Breast epithelium (tissue), 3 donors: ENCODE measurements at regions not wholly inside any gene's neighbourhood (a gene's known extent, or its start where the extent isn't known, plus 50 kb on each side); places are given as distances from the start of the nearest gene placed in this dataset.

Experiments used
- POLR2A ChIP-seq: fragments of 450-650 bp; IDR thresholded peaks from one replicate; pipeline ENCODE4 v1.6.1; 2016; ENCODE audit warnings: antibody characterized with exemption, mild to moderate bottlenecking, moderate library complexity
- POLR2AphosphoS5 ChIP-seq, 3 donors: sonication (generic); formaldehyde crosslinking; IDR thresholded peaks; one replicate each; pipeline ENCODE4 v1.6.1; 2017; ENCODE audit warnings: antibody characterized with exemption in 3 of 3
- TF ChIP-seq, protein P1 (sequence below), 3 donors: fragments of 450-650 bp; IDR thresholded peaks; one replicate each; pipeline ENCODE4 v1.5.1; 2016 to 2017; ENCODE audit warnings: antibody characterized with exemption in 3 of 3, mild to moderate bottlenecking in 3 of 3, moderate library complexity in 3 of 3

DNA sequence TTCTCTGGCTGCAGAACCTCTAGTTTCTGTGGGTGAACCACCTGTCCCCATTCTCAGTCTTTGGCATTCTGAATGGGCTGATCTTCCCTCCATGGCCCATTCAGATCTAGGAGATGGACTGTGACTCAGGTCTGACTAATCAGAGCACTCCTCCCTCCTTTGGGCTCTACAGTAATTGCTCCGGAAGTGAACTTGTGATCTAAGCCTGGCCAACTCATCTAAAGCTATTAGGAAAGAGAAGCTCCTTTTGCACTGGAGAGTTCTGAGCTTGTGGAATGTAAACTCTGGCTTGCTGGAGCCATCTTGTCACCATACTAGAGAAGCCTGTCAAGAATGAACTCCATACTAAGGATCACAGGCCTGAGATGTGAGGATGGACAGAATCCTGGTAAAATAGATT lies 168.2 kb downstream of the SUDS3 start:
- TF ChIP-seq, protein P1, sequence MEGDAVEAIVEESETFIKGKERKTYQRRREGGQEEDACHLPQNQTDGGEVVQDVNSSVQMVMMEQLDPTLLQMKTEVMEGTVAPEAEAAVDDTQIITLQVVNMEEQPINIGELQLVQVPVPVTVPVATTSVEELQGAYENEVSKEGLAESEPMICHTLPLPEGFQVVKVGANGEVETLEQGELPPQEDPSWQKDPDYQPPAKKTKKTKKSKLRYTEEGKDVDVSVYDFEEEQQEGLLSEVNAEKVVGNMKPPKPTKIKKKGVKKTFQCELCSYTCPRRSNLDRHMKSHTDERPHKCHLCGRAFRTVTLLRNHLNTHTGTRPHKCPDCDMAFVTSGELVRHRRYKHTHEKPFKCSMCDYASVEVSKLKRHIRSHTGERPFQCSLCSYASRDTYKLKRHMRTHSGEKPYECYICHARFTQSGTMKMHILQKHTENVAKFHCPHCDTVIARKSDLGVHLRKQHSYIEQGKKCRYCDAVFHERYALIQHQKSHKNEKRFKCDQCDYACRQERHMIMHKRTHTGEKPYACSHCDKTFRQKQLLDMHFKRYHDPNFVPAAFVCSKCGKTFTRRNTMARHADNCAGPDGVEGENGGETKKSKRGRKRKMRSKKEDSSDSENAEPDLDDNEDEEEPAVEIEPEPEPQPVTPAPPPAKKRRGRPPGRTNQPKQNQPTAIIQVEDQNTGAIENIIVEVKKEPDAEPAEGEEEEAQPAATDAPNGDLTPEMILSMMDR (IDR thresholded peaks at IDR 0.05): no peak
- TF ChIP-seq POLR2A: no peak
- no peak for TF ChIP-seq POLR2AphosphoS5 (IDR thresholded peaks at IDR 0.05)
